KMS-11 (cell line): ENCODE measurements at regions not wholly inside any gene's neighbourhood (a gene's known extent, or its start where the extent isn't known, plus 50 kb on each side); places are given as distances from the start of the nearest gene placed in this dataset.

ENCODE experiments used
- H2AFZ ChIP-seq: fragments of 200-600 bp; sonication (generic); 2 replicates; pipeline ENCODE4 v1.6.1; 2016; ENCODE audit warnings: antibody characterized with exemption, mixed run types, low read depth
- H3K27ac ChIP-seq: fragments of 200-600 bp; sonication (generic); 2 replicates; pipeline ENCODE4 v1.6.1; 2016; ENCODE audit warnings: mild to moderate bottlenecking, mixed run types
- H3K27me3 ChIP-seq: fragments of 200-600 bp; sonication (generic); 2 replicates; pipeline ENCODE4 v1.6.1; 2017; ENCODE audit warnings: mild to moderate bottlenecking, low read depth, mixed run types, moderate library complexity; ENCODE audit not compliant: insufficient read depth
- H3K36me3 ChIP-seq: fragments of 200-600 bp; sonication (generic); 2 replicates; pipeline ENCODE4 v1.6.1; 2017; ENCODE audit warnings: mild to moderate bottlenecking, mixed run types; ENCODE audit not compliant: insufficient read depth
- H3K4me1 ChIP-seq: fragments of 200-600 bp; sonication (generic); 2 replicates; pipeline ENCODE4 v1.6.1; 2016; ENCODE audit warnings: mild to moderate bottlenecking, low read depth, mixed run types; ENCODE audit not compliant: poor library complexity, severe bottlenecking
- H3K4me2 ChIP-seq: fragments of 200-600 bp; sonication (generic); 2 replicates; pipeline ENCODE4 v1.7.0; 2016; ENCODE audit warnings: mild to moderate bottlenecking, mixed run types
- H3K4me3 ChIP-seq: fragments of 200-600 bp; sonication (generic); IDR thresholded peaks from 2 replicates; pipeline ENCODE4 v1.6.1; 2017; ENCODE audit warnings: low read depth, low read length, mixed read lengths; ENCODE audit not compliant: insufficient read depth
- H3K79me2 ChIP-seq: fragments of 200-600 bp; sonication (generic); 2 replicates; pipeline ENCODE4 v1.6.1; 2016; ENCODE audit warnings: low read depth, mixed run types; ENCODE audit not compliant: insufficient read depth
- H3K9ac ChIP-seq: fragments of 200-600 bp; sonication (generic); 2 replicates; pipeline ENCODE4 v1.6.1; 2016; ENCODE audit warnings: mild to moderate bottlenecking, mixed run types
- H4K20me1 ChIP-seq: fragments of 200-600 bp; sonication (generic); 2 replicates; pipeline ENCODE4 v1.6.1; 2016; ENCODE audit warnings: mild to moderate bottlenecking, mixed run types; ENCODE audit not compliant: insufficient read depth
- CTCF ChIP-seq: fragments of 200-600 bp; sonication (generic); conservative IDR thresholded peaks from 2 replicates; pipeline ENCODE4 v1.6.1; 2017; ENCODE audit warnings: low read depth, mild to moderate bottlenecking, antibody characterized with exemption, low read length, moderate library complexity, mixed read lengths

- Histone ChIP-seq H3K36me3 (no peaks in the 10 kb centered on the region), H3K4me1 (no peaks in the 10 kb centered on the region), H3K79me2 (no peaks in the 10 kb centered on the region), H3K27ac (no peak overlapping the region), H2AFZ (no peak overlapping the region), H3K27me3 (no peaks in the 10 kb centered on the region), H3K4me3 (no peak overlapping the region), H3K9ac (no peak overlapping the region), H4K20me1 (no peaks in the 10 kb centered on the region), H3K4me2 (no peak overlapping the region)
- TF ChIP-seq CTCF: no peak
These were observed 390.3 kb downstream of the DLEU7 start for GRCh38 chr13:50453188-50453587.

- Histone ChIP-seq H3K36me3 (no peaks in the 10 kb centered on the region), H3K27me3 (no peaks in the 10 kb centered on the region), H3K4me3 (no peak overlapping the region), H3K27ac (no peak overlapping the region), H3K79me2 (no peaks in the 10 kb centered on the region), H3K4me1 (no peaks in the 10 kb centered on the region), H4K20me1 (no peaks in the 10 kb centered on the region), H3K4me2 (no peak overlapping the region), H2AFZ (no peak overlapping the region), H3K9ac (no peak overlapping the region)
- TF ChIP-seq CTCF: no peak
These were observed 387.4 kb downstream of the DLEU7 start for GRCh38 chr13:50456111-50456510.

GRCh38 chr13:50457415-50458393 is 385.8 kb downstream of the DLEU7 start:
- Histone ChIP-seq H3K36me3 (no peaks in the 10 kb centered on the region), H3K27me3 (no peaks in the 10 kb centered on the region), H2AFZ (no peak overlapping the region), H3K4me1 (no peaks in the 10 kb centered on the region), H3K79me2 (no peaks in the 10 kb centered on the region), H3K9ac (no peak overlapping the region), H3K4me2 (no peak overlapping the region), H4K20me1 (no peaks in the 10 kb centered on the region), H3K4me3 (no peak overlapping the region), H3K27ac (no peak overlapping the region)
- no peak for TF ChIP-seq CTCF

GRCh38 chr13:50459046-50459445 is 384.4 kb downstream of the DLEU7 start:
- Histone ChIP-seq H4K20me1 (no peaks in the 10 kb centered on the region), H3K79me2 (no peaks in the 10 kb centered on the region), H3K4me3 (no peak overlapping the region), H3K27ac (no peak overlapping the region), H3K9ac (no peak overlapping the region), H2AFZ (no peak overlapping the region), H3K4me1 (no peaks in the 10 kb centered on the region), H3K36me3 (no peaks in the 10 kb centered on the region), H3K27me3 (no peaks in the 10 kb centered on the region), H3K4me2 (no peak overlapping the region)
- no peak for TF ChIP-seq CTCF
